ENCODE measurements at regions not wholly inside any gene's neighbourhood (a gene's known extent, or its start where the extent isn't known, plus 50 kb on each side); places are given as distances from the start of the nearest gene placed in this dataset.

DNA sequence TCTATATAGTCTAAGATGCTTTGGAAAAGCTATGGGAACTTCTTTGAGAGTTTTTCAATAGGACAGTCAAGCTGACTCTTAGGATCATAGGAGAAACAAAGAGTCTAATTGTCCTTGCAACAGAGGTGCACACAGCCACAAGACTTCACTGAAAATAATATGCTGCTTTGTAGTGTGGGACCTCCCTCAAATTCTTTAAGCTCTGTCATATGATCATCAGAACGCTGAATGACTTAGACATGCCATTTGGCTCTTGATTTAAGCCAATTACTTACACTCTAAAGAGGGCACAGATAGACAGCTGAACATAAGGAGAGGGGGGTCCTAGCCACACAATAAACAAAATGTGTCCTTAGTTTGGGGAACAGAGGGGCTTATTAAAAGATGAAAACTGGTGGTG is 818.7 kb upstream of the GJE1 start:
- no peak overlapping the region for H2AFZ ChIP-seq
- TF ChIP-seq EZH2phosphoT487 (IDR thresholded peaks at IDR 0.05; ENCODE audit: low read depth, severe bottlenecking, unreplicated experiment) (no peak), EZH2 (IDR thresholded peaks at IDR 0.05; ENCODE audit: borderline replicate concordance) (no peak)
- TF ChIP-seq, protein P1, sequence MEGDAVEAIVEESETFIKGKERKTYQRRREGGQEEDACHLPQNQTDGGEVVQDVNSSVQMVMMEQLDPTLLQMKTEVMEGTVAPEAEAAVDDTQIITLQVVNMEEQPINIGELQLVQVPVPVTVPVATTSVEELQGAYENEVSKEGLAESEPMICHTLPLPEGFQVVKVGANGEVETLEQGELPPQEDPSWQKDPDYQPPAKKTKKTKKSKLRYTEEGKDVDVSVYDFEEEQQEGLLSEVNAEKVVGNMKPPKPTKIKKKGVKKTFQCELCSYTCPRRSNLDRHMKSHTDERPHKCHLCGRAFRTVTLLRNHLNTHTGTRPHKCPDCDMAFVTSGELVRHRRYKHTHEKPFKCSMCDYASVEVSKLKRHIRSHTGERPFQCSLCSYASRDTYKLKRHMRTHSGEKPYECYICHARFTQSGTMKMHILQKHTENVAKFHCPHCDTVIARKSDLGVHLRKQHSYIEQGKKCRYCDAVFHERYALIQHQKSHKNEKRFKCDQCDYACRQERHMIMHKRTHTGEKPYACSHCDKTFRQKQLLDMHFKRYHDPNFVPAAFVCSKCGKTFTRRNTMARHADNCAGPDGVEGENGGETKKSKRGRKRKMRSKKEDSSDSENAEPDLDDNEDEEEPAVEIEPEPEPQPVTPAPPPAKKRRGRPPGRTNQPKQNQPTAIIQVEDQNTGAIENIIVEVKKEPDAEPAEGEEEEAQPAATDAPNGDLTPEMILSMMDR (IDR thresholded peaks at IDR 0.05; ENCODE audit: poor library complexity), result no peak
- 85% methylated on average over 1 of the region's 1 CpG for WGBS (ENCODE audit: low lambda C conversion rate, missing lambda C conversion rate)
- H3K9me3 ChIP-seq (ENCODE audit: low read depth), result no peaks in the 10 kb centered on the region
- no peaks in the 10 kb centered on the region for H3K79me2 ChIP-seq
- H4K20me1 ChIP-seq (ENCODE audit: insufficient read depth, poor library complexity, severe bottlenecking), result no peaks in the 10 kb centered on the region
- no peaks in the 10 kb centered on the region for H3K36me3 ChIP-seq (replicated peaks; ENCODE audit: insufficient read depth, low read depth)
- no peaks in the 10 kb centered on the region for H3K27me3 ChIP-seq
- no peak for DNase-seq (ENCODE audit: low spot score)
- H3K4me1 ChIP-seq (ENCODE audit: insufficient read depth), result no peaks in the 10 kb centered on the region
- H3K9me2 ChIP-seq (replicated peaks; ENCODE audit: insufficient read depth), result no peaks in the 10 kb centered on the region
- no peak overlapping the region for H3K4me3 ChIP-seq
- H3K4me2 ChIP-seq, result no peak overlapping the region
- no peak overlapping the region for H3K27ac ChIP-seq

DNA sequence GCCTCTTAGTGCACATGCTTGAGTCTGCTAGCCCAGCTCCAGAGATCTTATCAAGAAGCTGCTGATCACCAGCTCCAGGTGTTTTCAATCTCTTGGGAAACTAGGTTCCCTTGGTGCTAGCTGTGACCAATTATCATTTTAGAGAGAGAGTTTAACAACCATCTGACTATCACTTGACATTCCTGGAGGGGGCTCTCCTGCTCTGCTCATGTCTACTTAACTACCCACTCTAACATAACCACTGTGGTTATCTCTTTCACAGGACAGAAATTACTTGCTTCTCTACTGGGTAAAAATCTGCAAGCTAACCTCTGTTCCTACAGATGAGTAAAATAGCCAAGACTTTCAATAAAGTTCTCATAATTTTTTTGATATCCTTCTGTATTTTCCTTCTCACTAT is 823.4 kb upstream of the GJE1 start:
- H3K9me3 ChIP-seq (ENCODE audit: low read depth), result no peaks in the 10 kb centered on the region
- no peaks in the 10 kb centered on the region for H3K9me2 ChIP-seq (replicated peaks; ENCODE audit: insufficient read depth)
- H3K79me2 ChIP-seq, result no peaks in the 10 kb centered on the region
- TF ChIP-seq, protein P1 (IDR thresholded peaks at IDR 0.05; ENCODE audit: poor library complexity), result no peak
- TF ChIP-seq EZH2 (IDR thresholded peaks at IDR 0.05; ENCODE audit: borderline replicate concordance) (no peak), EZH2phosphoT487 (IDR thresholded peaks at IDR 0.05; ENCODE audit: low read depth, severe bottlenecking, unreplicated experiment) (no peak)
- H4K20me1 ChIP-seq (ENCODE audit: insufficient read depth, poor library complexity, severe bottlenecking), result no peaks in the 10 kb centered on the region
- no peaks in the 10 kb centered on the region for H3K27me3 ChIP-seq
- H3K27ac ChIP-seq, result no peak overlapping the region
- H3K4me2 ChIP-seq, result no peak overlapping the region
- no peak overlapping the region for H2AFZ ChIP-seq
- H3K4me3 ChIP-seq, result no peak overlapping the region
- no peaks in the 10 kb centered on the region for H3K4me1 ChIP-seq (ENCODE audit: insufficient read depth)
- DNase-seq (ENCODE audit: low spot score), result no peak
- no peaks in the 10 kb centered on the region for H3K36me3 ChIP-seq (replicated peaks; ENCODE audit: insufficient read depth, low read depth)

DNA sequence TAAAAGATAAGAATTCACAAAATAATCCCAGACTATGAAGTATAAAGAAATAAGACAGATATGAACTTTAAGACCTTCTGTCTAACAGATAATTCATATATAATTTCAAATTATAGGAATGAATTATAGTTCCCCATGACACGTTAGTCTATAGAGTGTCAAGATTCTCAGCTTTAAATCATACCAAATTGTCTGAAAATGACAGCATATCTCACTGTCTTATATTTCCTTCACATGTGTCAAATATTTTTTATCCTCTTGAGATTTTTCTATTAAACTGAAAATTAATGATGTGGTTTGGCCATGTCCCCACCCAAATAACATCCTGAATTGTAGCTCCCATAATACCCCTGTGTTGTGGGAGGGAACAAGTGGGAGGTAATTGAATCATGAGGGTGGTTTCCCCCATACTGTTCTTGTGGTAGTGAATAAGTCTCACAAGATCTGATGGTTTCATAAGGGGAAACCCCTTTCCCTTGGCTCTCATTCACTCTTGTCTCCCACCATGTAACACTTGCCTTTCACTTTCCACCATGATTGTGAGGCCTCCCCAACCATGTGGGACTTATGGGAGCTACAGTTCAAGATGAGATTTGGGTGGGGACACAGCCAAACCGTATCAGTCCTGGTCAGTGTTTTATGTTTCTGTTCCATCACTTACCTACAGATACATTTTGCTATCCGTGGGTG is 825.3 kb upstream of the GJE1 start:
- H3K27ac ChIP-seq, result no peak overlapping the region
- no peak overlapping the region for H3K4me3 ChIP-seq
- no peak for DNase-seq (ENCODE audit: low spot score)
- no peak overlapping the region for H2AFZ ChIP-seq
- H3K4me2 ChIP-seq, result no peak overlapping the region
- H3K79me2 ChIP-seq, result no peaks in the 10 kb centered on the region
- H3K9me3 ChIP-seq (ENCODE audit: low read depth), result no peaks in the 10 kb centered on the region
- 86% methylated on average over 3 of the region's 3 CpGs for WGBS (ENCODE audit: low lambda C conversion rate, missing lambda C conversion rate)
- TF ChIP-seq, protein P1 (IDR thresholded peaks at IDR 0.05; ENCODE audit: poor library complexity), result no peak
- TF ChIP-seq EZH2 (IDR thresholded peaks at IDR 0.05; ENCODE audit: borderline replicate concordance) (no peak), EZH2phosphoT487 (IDR thresholded peaks at IDR 0.05; ENCODE audit: low read depth, severe bottlenecking, unreplicated experiment) (no peak)
- H3K4me1 ChIP-seq (ENCODE audit: insufficient read depth), result no peaks in the 10 kb centered on the region
- H3K27me3 ChIP-seq, result no peaks in the 10 kb centered on the region
- H3K9me2 ChIP-seq (replicated peaks; ENCODE audit: insufficient read depth), result no peaks in the 10 kb centered on the region
- H3K36me3 ChIP-seq (replicated peaks; ENCODE audit: insufficient read depth, low read depth), result no peaks in the 10 kb centered on the region
- no peaks in the 10 kb centered on the region for H4K20me1 ChIP-seq (ENCODE audit: insufficient read depth, poor library complexity, severe bottlenecking)

All from hepatocyte (in vitro differentiated cells).